ENCODE measurements at regions not wholly inside any gene's neighbourhood (a gene's known extent, or its start where the extent isn't known, plus 50 kb on each side); places are given as distances from the start of the nearest gene placed in this dataset.

- H3K27me3 ChIP-seq (ENCODE audit: insufficient read depth, low read length) = no peaks in the 10 kb centered on the region
- H4K20me1 ChIP-seq (ENCODE audit: insufficient read depth, low read length) = no peaks in the 10 kb centered on the region
- H3K27ac ChIP-seq (ENCODE audit: low read depth, low read length, poor library complexity, severe bottlenecking) = no peak overlapping the region
- no peak overlapping the region for H3K4me3 ChIP-seq (ENCODE audit: low read depth, low read length, poor library complexity, severe bottlenecking)
- no peaks in the 10 kb centered on the region for H3K9me3 ChIP-seq (ENCODE audit: low read length)
- H3K4me1 ChIP-seq (ENCODE audit: insufficient read depth, low read length, severe bottlenecking) = no peaks in the 10 kb centered on the region
- H3K4me2 ChIP-seq (ENCODE audit: low read length) = no peak overlapping the region
- no peaks in the 10 kb centered on the region for H3K79me2 ChIP-seq (ENCODE audit: insufficient read depth, low read length)
- H3K36me3 ChIP-seq (ENCODE audit: insufficient read depth, low read length) = no peaks in the 10 kb centered on the region
- H3F3A ChIP-seq (ENCODE audit: insufficient read depth, low read length) = no peaks in the 10 kb centered on the region
- H3K9me2 ChIP-seq (ENCODE audit: low read depth, low read length) = no peaks in the 10 kb centered on the region; the same call in 1 of the 2 replicates
- H3K9ac ChIP-seq (ENCODE audit: low read length) = no peak overlapping the region
- H2AFZ ChIP-seq (ENCODE audit: low read length) = no peak overlapping the region
- no peak for TF ChIP-seq CTCF (IDR thresholded peaks at IDR 0.05; ENCODE audit: low read length)
- TF ChIP-seq EZH2 (IDR thresholded peaks at IDR 0.05; ENCODE audit: borderline replicate concordance, low read length) = no peak
These were observed 272.6 kb downstream of the SDHAF3 start for GRCh38 chr7:97390052-97390451.

- TF ChIP-seq CTCF (IDR thresholded peaks at IDR 0.05; ENCODE audit: low read length) (no peak), EZH2 (IDR thresholded peaks at IDR 0.05; ENCODE audit: borderline replicate concordance, low read length) (no peak)
- Histone ChIP-seq H3K79me2 (ENCODE audit: insufficient read depth, low read length) (no peaks in the 10 kb centered on the region), H4K20me1 (ENCODE audit: insufficient read depth, low read length) (no peaks in the 10 kb centered on the region), H3K4me3 (ENCODE audit: low read depth, low read length, poor library complexity, severe bottlenecking) (no peak overlapping the region), H2AFZ (ENCODE audit: low read length) (no peak overlapping the region), H3K4me2 (ENCODE audit: low read length) (no peak overlapping the region), H3K27me3 (ENCODE audit: insufficient read depth, low read length) (no peaks in the 10 kb centered on the region), H3K9ac (ENCODE audit: low read length) (no peak overlapping the region), H3K9me3 (ENCODE audit: low read length) (no peaks in the 10 kb centered on the region), H3K9me2 (ENCODE audit: low read depth, low read length) (no peaks in the 10 kb centered on the region; the same call in 1 of the 2 replicates), H3F3A (ENCODE audit: insufficient read depth, low read length) (no peaks in the 10 kb centered on the region), H3K27ac (ENCODE audit: low read depth, low read length, poor library complexity, severe bottlenecking) (no peak overlapping the region), H3K4me1 (ENCODE audit: insufficient read depth, low read length, severe bottlenecking) (no peaks in the 10 kb centered on the region), H3K36me3 (ENCODE audit: insufficient read depth, low read length) (no peaks in the 10 kb centered on the region)
These were observed 273.6 kb downstream of the SDHAF3 start for GRCh38 chr7:97390915-97391593.

- H3K27ac ChIP-seq (ENCODE audit: low read depth, low read length, poor library complexity, severe bottlenecking) = no peak overlapping the region
- no peaks in the 10 kb centered on the region for H3F3A ChIP-seq (ENCODE audit: insufficient read depth, low read length)
- no peaks in the 10 kb centered on the region for H4K20me1 ChIP-seq (ENCODE audit: insufficient read depth, low read length)
- H3K4me3 ChIP-seq (ENCODE audit: low read depth, low read length, poor library complexity, severe bottlenecking) = no peak overlapping the region
- no peaks in the 10 kb centered on the region for H3K36me3 ChIP-seq (ENCODE audit: insufficient read depth, low read length)
- H3K79me2 ChIP-seq (ENCODE audit: insufficient read depth, low read length) = no peaks in the 10 kb centered on the region
- no peak for TF ChIP-seq CTCF (IDR thresholded peaks at IDR 0.05; ENCODE audit: low read length)
- no peaks in the 10 kb centered on the region for H3K9me3 ChIP-seq (ENCODE audit: low read length)
- H3K9ac ChIP-seq (ENCODE audit: low read length) = no peak overlapping the region
- no peaks in the 10 kb centered on the region for H3K4me1 ChIP-seq (ENCODE audit: insufficient read depth, low read length, severe bottlenecking)
- H3K27me3 ChIP-seq (ENCODE audit: insufficient read depth, low read length) = no peaks in the 10 kb centered on the region
- H3K4me2 ChIP-seq (ENCODE audit: low read length) = no peak overlapping the region
- H3K9me2 ChIP-seq (ENCODE audit: low read depth, low read length) = no peaks in the 10 kb centered on the region
- no peak overlapping the region for H2AFZ ChIP-seq (ENCODE audit: low read length)
These were observed 283.9 kb downstream of the SDHAF3 start for GRCh38 chr7:97401398-97401797.

All from OCI-LY1 (cell line).